ENCODE measurements at regions not wholly inside any gene's neighbourhood (a gene's known extent, or its start where the extent isn't known, plus 50 kb on each side); places are given as distances from the start of the nearest gene placed in this dataset.
A peak's percentile ranks its signal among the peaks of the same experiment; 100 is the strongest.

- H3K4me3 ChIP-seq (ENCODE audit: low read depth, low read length), result no peak overlapping the region
- no peak for DNase-seq (ENCODE audit: low read depth)
- no peak for TF ChIP-seq MAX (IDR thresholded peaks at IDR 0.05; ENCODE audit: low read depth, low read length)
Observed at GRCh38 chr15:101563176-101563796, 73.8 kb upstream of the PCSK6 start.

GRCh38 chr15:101562428-101563059 lies 73.0 kb upstream of the PCSK6 start:
- TF ChIP-seq POLR2A (IDR thresholded peaks at IDR 0.05; ENCODE audit: extremely low read depth, insufficient read length) (no peak), CTCF (IDR thresholded peaks at IDR 0.05; ENCODE audit: low read depth, low read length) (no peak), MYC (IDR thresholded peaks at IDR 0.05; ENCODE audit: low read depth, low read length) (no peak), MAX (IDR thresholded peaks at IDR 0.05; ENCODE audit: low read depth, low read length) (no peak)
- no peak for DNase-seq (ENCODE audit: low read depth)
- no peak overlapping the region for H3K4me3 ChIP-seq (ENCODE audit: low read depth, low read length)

DNA sequence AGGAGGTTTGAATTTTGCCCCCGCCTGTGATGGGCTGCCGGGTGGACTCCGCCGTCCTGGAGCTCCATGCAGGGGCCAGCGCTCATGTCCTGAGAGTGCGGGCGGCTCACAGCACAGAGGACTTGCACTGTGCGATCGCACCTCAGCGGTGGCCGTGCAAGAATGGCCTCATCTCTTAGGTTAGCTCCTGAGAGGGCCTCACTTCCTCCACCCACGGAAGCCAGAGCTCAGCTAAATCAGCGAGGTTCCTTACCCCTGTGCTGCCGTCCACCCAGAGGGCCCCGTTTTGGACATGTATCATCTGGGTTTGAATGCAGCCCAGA lies 72.0 kb upstream of the PCSK6 start:
- no peak overlapping the region for H3K4me3 ChIP-seq (ENCODE audit: low read depth, low read length)
- DNase-seq (ENCODE audit: low read depth), result no peak
- TF ChIP-seq MYC (IDR thresholded peaks at IDR 0.05; ENCODE audit: low read depth, low read length) (no peak), CTCF (IDR thresholded peaks at IDR 0.05; ENCODE audit: low read depth, low read length) (no peak), POLR2A (IDR thresholded peaks at IDR 0.05; ENCODE audit: extremely low read depth, insufficient read length) (no peak), MAX (IDR thresholded peaks at IDR 0.05; ENCODE audit: low read depth, low read length) (no peak)

GRCh38 chr15:101560722-101561583 lies 71.4 kb upstream of the PCSK6 start:
- DNase-seq (ENCODE audit: low read depth), result peak; percentile 49
- TF ChIP-seq CTCF (IDR thresholded peaks at IDR 0.05; ENCODE audit: low read depth, low read length) (no peak), MAX (IDR thresholded peaks at IDR 0.05; ENCODE audit: low read depth, low read length) (no peak), POLR2A (IDR thresholded peaks at IDR 0.05; ENCODE audit: extremely low read depth, insufficient read length) (no peak), MYC (IDR thresholded peaks at IDR 0.05; ENCODE audit: low read depth, low read length) (no peak)
- H3K4me3 ChIP-seq (ENCODE audit: low read depth, low read length), result no peak overlapping the region

- DNase-seq (ENCODE audit: low read depth), result peak; percentile 88
- no peak overlapping the region for H3K4me3 ChIP-seq (ENCODE audit: low read depth, low read length)
- TF ChIP-seq MAX (IDR thresholded peaks at IDR 0.05; ENCODE audit: low read depth, low read length) (peak; percentile 74), POLR2A (IDR thresholded peaks at IDR 0.05; ENCODE audit: extremely low read depth, insufficient read length) (no peak), MYC (IDR thresholded peaks at IDR 0.05; ENCODE audit: low read depth, low read length) (peak; percentile 50; the same call in 1 of the 2 replicates)
Observed at GRCh38 chr15:101559952-101560351, 70.4 kb upstream of the PCSK6 start.

GRCh38 chr15:101558221-101558941 lies 68.9 kb upstream of the PCSK6 start:
- TF ChIP-seq MYC (IDR thresholded peaks at IDR 0.05; ENCODE audit: low read depth, low read length) (no peak), POLR2A (IDR thresholded peaks at IDR 0.05; ENCODE audit: extremely low read depth, insufficient read length) (no peak)
- H3K4me3 ChIP-seq (ENCODE audit: low read depth, low read length), result no peak overlapping the region
- DNase-seq (ENCODE audit: low read depth), result peak; percentile 79
